ENCODE measurements at regions not wholly inside any gene's neighbourhood (a gene's known extent, or its start where the extent isn't known, plus 50 kb on each side); places are given as distances from the start of the nearest gene placed in this dataset.

GRCh38 chr2:128452536-128453530 is 134.2 kb upstream of the HS6ST1 start:
- Histone ChIP-seq H3K4me1 (no peaks in the 10 kb centered on the region), H3K4me3 (no peak overlapping the region), H3K27me3 (no peaks in the 10 kb centered on the region), H3K27ac (no peak overlapping the region), H3K36me3 (no peaks in the 10 kb centered on the region), H3K9me3 (no peaks in the 10 kb centered on the region)
- WGBS, 2 donors = 90 to 93% methylated on average over 17 to 20 of the region's 20 CpGs
- TF ChIP-seq EP300 (IDR thresholded peaks at IDR 0.05) = no peak
- TF ChIP-seq POLR2A (IDR thresholded peaks at IDR 0.05) = no peak
- TF ChIP-seq CTCF (IDR thresholded peaks at IDR 0.05) = no peak
- no peak for DNase-seq (ENCODE audit: low spot score in 2 of 2)

DNA sequence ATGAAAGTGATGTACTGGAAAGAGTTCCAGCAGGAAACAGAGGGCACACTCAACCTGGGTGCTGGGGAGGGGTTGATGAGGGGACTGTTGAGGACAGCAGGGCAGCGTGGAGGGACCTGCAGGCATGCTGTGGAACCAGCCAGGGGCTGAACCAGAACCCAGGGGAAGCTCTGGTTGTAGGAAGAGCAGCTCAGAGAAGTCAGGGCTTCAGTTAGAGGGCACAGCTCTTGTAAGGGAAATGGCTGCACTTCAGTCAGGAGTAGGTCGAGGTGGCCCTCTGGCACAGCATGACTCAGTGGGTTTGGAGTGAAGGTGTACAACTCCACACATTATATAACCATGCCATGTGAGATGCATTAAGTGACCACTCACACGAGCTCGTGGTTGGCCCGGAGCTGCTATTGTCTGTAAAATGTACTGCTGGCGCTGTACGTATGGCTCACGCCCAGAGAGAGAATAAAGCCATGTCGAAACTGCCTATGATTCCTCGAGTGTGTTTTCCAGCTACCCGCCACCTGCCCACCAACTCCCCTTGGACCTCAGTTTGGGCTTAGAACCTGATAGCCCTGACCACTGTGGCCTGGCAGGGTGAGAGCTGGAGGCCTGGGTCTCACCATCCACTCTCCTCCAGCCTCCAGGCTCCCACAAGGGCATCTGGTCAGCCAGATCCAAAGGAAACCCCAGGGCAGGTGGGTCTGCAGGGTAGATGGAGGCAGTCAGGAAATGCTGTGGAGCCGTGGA is 136.5 kb upstream of the HS6ST1 start:
- no peaks in the 10 kb centered on the region for H3K4me1 ChIP-seq
- DNase-seq (ENCODE audit: low spot score in 2 of 2) = no peak
- H3K4me3 ChIP-seq = no peak overlapping the region
- H3K9me3 ChIP-seq = no peaks in the 10 kb centered on the region
- no peak overlapping the region for H3K27ac ChIP-seq
- WGBS, 2 donors = 90 to 93% methylated on average over 12 of the region's 12 CpGs
- no peaks in the 10 kb centered on the region for H3K36me3 ChIP-seq
- no peak for TF ChIP-seq CTCF (IDR thresholded peaks at IDR 0.05)
- TF ChIP-seq POLR2A (IDR thresholded peaks at IDR 0.05) = no peak
- no peak for TF ChIP-seq EP300 (IDR thresholded peaks at IDR 0.05)
- no peaks in the 10 kb centered on the region for H3K27me3 ChIP-seq

DNA sequence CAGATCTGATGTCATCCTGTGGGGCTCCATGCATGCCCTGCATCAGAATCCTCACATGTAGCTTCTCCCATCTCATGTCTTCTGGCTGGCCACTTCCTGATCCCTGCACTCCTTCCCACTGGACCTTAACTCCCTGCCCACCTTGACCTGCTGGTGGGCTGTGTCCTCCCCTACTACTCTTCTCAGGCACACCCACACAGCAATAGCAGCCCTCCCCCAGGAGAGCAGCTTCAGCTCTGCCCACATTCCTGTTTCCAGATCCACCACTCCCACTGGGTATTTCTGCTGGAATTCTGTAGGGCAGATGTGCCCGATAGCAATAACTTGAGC is 137.0 kb upstream of the HS6ST1 start:
- TF ChIP-seq CTCF (IDR thresholded peaks at IDR 0.05) (no peak), POLR2A (IDR thresholded peaks at IDR 0.05) (no peak), EP300 (IDR thresholded peaks at IDR 0.05) (no peak)
- Histone ChIP-seq H3K36me3 (no peaks in the 10 kb centered on the region), H3K27ac (no peak overlapping the region), H3K27me3 (no peaks in the 10 kb centered on the region), H3K4me1 (no peaks in the 10 kb centered on the region), H3K9me3 (peaks cover 0 to 4% (median under 1%) of the 10 kb centered on the region in 4 donors), H3K4me3 (no peak overlapping the region)
- WGBS, 2 donors = 94 to 100% methylated on average over 1 of the region's 1 CpG
- DNase-seq (ENCODE audit: low spot score in 2 of 2) = no peak

GRCh38 chr2:128456281-128456680 is 137.6 kb upstream of the HS6ST1 start:
- WGBS, 2 donors = 93 to 96% methylated on average over 5 of the region's 5 CpGs
- no peak for DNase-seq (ENCODE audit: low spot score in 2 of 2)

More at GRCh38 chr2:128456281-128456680, 137.6 kb upstream of the HS6ST1 start:
- TF ChIP-seq POLR2A (IDR thresholded peaks at IDR 0.05) (no peak), CTCF (IDR thresholded peaks at IDR 0.05) (no peak), EP300 (IDR thresholded peaks at IDR 0.05) (no peak)
- H3K4me1 ChIP-seq = no peaks in the 10 kb centered on the region
- no peaks in the 10 kb centered on the region for H3K27me3 ChIP-seq
- H3K27ac ChIP-seq = no peak overlapping the region
- H3K4me3 ChIP-seq = no peak overlapping the region
- no peaks in the 10 kb centered on the region for H3K36me3 ChIP-seq
- H3K9me3 ChIP-seq = peaks cover 0 to 10% (median 2%) of the 10 kb centered on the region in 4 donors
